Parathyroid adenoma (tissue), 2 donors: ENCODE measurements at regions not wholly inside any gene's neighbourhood (a gene's known extent, or its start where the extent isn't known, plus 50 kb on each side); places are given as distances from the start of the nearest gene placed in this dataset.
"Not testable (repeated sequence)": the region's sequence is repeated elsewhere in the genome, so short reads cannot be mapped to it uniquely, and the experiment has no call there.

ENCODE experiments used
- H2AFZ ChIP-seq: fragments of 300-600 bp; sonication (generic); one replicate; pipeline ENCODE4 v1.7.0; 2017; ENCODE audit warnings: antibody characterized with exemption, mild to moderate bottlenecking
- H3K27ac ChIP-seq: fragments of 300-600 bp; sonication (generic); one replicate; pipeline ENCODE4 v1.7.0; 2017
- H3K27me3 ChIP-seq: fragments of 300-600 bp; sonication (generic); one replicate; pipeline ENCODE4 v1.7.0; 2017; ENCODE audit warnings: low read length; ENCODE audit not compliant: control insufficient read depth, insufficient read depth
- H3K36me3 ChIP-seq: fragments of 300-600 bp; sonication (generic); one replicate; pipeline ENCODE4 v1.7.0; 2017; ENCODE audit warnings: low read length; ENCODE audit not compliant: control insufficient read depth, insufficient read depth
- H3K4me1 ChIP-seq: fragments of 300-600 bp; sonication (generic); one replicate; pipeline ENCODE4 v1.7.0; 2017; ENCODE audit warnings: control low read depth
- H3K4me2 ChIP-seq: fragments of 300-600 bp; sonication (generic); one replicate; pipeline ENCODE4 v1.7.0; 2017; ENCODE audit warnings: low read length
- H3K4me3 ChIP-seq: fragments of 300-600 bp; sonication (generic); one replicate; pipeline ENCODE4 v1.7.0; 2017; ENCODE audit warnings: low read depth, low read length
- H3K79me2 ChIP-seq: fragments of 300-600 bp; sonication (generic); one replicate; pipeline ENCODE4 v1.7.0; 2017; ENCODE audit warnings: control low read depth
- H3K9ac ChIP-seq: fragments of 300-600 bp; sonication (generic); one replicate; pipeline ENCODE4 v1.7.0; 2017; ENCODE audit warnings: mild to moderate bottlenecking
- H3K9me3 ChIP-seq: fragments of 300-600 bp; sonication (generic); one replicate; pipeline ENCODE4 v1.7.0; 2017; ENCODE audit warnings: low read length; ENCODE audit not compliant: control insufficient read depth
- CTCF ChIP-seq: fragments of 300-600 bp; sonication (generic); IDR thresholded peaks from one replicate; pipeline ENCODE4 v1.7.0; 2017; ENCODE audit warnings: antibody characterized with exemption, mild to moderate bottlenecking
- donor health status: primary hyperparathyroidism.

GRCh38 chr16:63877401-63877800 is 1244.5 kb downstream of the CDH11 start:
- no peaks in the 10 kb centered on the region for H3K36me3 ChIP-seq
- H3K27ac ChIP-seq = no peak overlapping the region
- no peaks in the 10 kb centered on the region for H3K4me1 ChIP-seq
- TF ChIP-seq CTCF = no peak
- no peaks in the 10 kb centered on the region for H3K9me3 ChIP-seq
- H3K4me3 ChIP-seq = no peak overlapping the region
- no peak overlapping the region for H3K4me2 ChIP-seq
- H3K79me2 ChIP-seq = no peaks in the 10 kb centered on the region
- H2AFZ ChIP-seq = no peak overlapping the region
- no peaks in the 10 kb centered on the region for H3K27me3 ChIP-seq
- no peak overlapping the region for H3K9ac ChIP-seq

GRCh38 chr16:63876103-63876502 is 1245.8 kb downstream of the CDH11 start:
- Histone ChIP-seq H3K9me3 (no peaks in the 10 kb centered on the region), H3K27ac (no peak overlapping the region), H3K36me3 (no peaks in the 10 kb centered on the region), H3K4me1 (no peaks in the 10 kb centered on the region), H3K4me3 (no peak overlapping the region), H2AFZ (no peak overlapping the region), H3K27me3 (no peaks in the 10 kb centered on the region), H3K4me2 (no peak overlapping the region), H3K9ac (no peak overlapping the region), H3K79me2 (no peaks in the 10 kb centered on the region)
- no peak for TF ChIP-seq CTCF

GRCh38 chr16:63860700-63861099 is 1261.2 kb downstream of the CDH11 start:
- H2AFZ ChIP-seq, H3K27ac ChIP-seq, H3K4me1 ChIP-seq, H3K4me2 ChIP-seq, H3K79me2 ChIP-seq, H3K9ac ChIP-seq, H3K9me3 ChIP-seq, H3K4me3 ChIP-seq, H3K36me3 ChIP-seq, H3K27me3 ChIP-seq: not testable (repeated sequence)

GRCh38 chr16:63856537-63856936 is 1265.3 kb downstream of the CDH11 start:
- H3K36me3 ChIP-seq = no peaks in the 10 kb centered on the region
- no peaks in the 10 kb centered on the region for H3K79me2 ChIP-seq
- no peak overlapping the region for H3K9ac ChIP-seq
- H3K27me3 ChIP-seq = no peaks in the 10 kb centered on the region
- no peak overlapping the region for H3K27ac ChIP-seq
- H3K4me1 ChIP-seq = no peaks in the 10 kb centered on the region
- H3K4me3 ChIP-seq = no peak overlapping the region
- no peaks in the 10 kb centered on the region for H3K9me3 ChIP-seq
- H3K4me2 ChIP-seq = no peak overlapping the region
- TF ChIP-seq CTCF = no peak
- H2AFZ ChIP-seq = no peak overlapping the region

- no peak overlapping the region for H3K4me3 ChIP-seq
- no peaks in the 10 kb centered on the region for H3K36me3 ChIP-seq
- H3K27ac ChIP-seq = no peak overlapping the region
- TF ChIP-seq CTCF = no peak
- H3K9ac ChIP-seq = no peak overlapping the region
- no peak overlapping the region for H3K4me2 ChIP-seq
- H2AFZ ChIP-seq = no peak overlapping the region
- H3K79me2 ChIP-seq = no peaks in the 10 kb centered on the region
- H3K27me3 ChIP-seq = no peaks in the 10 kb centered on the region
- no peaks in the 10 kb centered on the region for H3K4me1 ChIP-seq
- H3K9me3 ChIP-seq = no peaks in the 10 kb centered on the region
Observed at GRCh38 chr16:63850979-63851378, 1270.9 kb downstream of the CDH11 start.
